NT2/D1 (cell line): ENCODE measurements at regions not wholly inside any gene's neighbourhood (a gene's known extent, or its start where the extent isn't known, plus 50 kb on each side); places are given as distances from the start of the nearest gene placed in this dataset.

ENCODE experiments used
- YY1 ChIP-seq: IDR thresholded peaks from 2 replicates; pipeline ENCODE4 v1.6.1; 2011; ENCODE audit not compliant: insufficient read length, insufficient read depth
- ZNF274 ChIP-seq: IDR thresholded peaks from 2 replicates; pipeline ENCODE4 v1.6.1; 2011; ENCODE audit warnings: mild to moderate bottlenecking, low read depth, low read length

- no peak for TF ChIP-seq YY1
- TF ChIP-seq ZNF274 = no peak
Observed at GRCh38 chr1:188425687-188426086, 1596.9 kb downstream of the PLA2G4A start.
